Duodenal mucosa (tissue), 2 donors: ENCODE measurements at regions not wholly inside any gene's neighbourhood (a gene's known extent, or its start where the extent isn't known, plus 50 kb on each side); places are given as distances from the start of the nearest gene placed in this dataset.
A peak's percentile ranks its signal among the peaks of the same experiment; 100 is the strongest.

Experiments
- H3K27ac ChIP-seq: one replicate; pipeline ENCODE4 v1.7.0; 2013; ENCODE audit warnings: low read depth, low read length
- H3K27me3 ChIP-seq, 2 donors: one replicate each; pipeline ENCODE4 v1.7.0; 2013; ENCODE audit warnings: low read length in 2 of 2, control low read depth in 1 of 2; ENCODE audit not compliant: insufficient read depth in 2 of 2, control insufficient read depth in 1 of 2
- H3K36me3 ChIP-seq, 2 donors: one replicate each; pipeline ENCODE4 v1.7.0; 2013; ENCODE audit warnings: low read length in 2 of 2, control low read depth in 1 of 2; ENCODE audit not compliant: insufficient read depth in 2 of 2, control insufficient read depth in 1 of 2
- H3K4me1 ChIP-seq, 2 donors: one replicate each; pipeline ENCODE4 v1.7.0; 2013; ENCODE audit warnings: low read length in 2 of 2, control low read depth in 1 of 2; ENCODE audit not compliant: insufficient read depth in 2 of 2, control insufficient read depth in 1 of 2
- H3K4me3 ChIP-seq, 2 donors: one replicate each; pipeline ENCODE4 v1.7.0; 2013; ENCODE audit warnings: low read length in 2 of 2, low read depth in 1 of 2
- H3K9ac ChIP-seq, 2 donors: one replicate each; pipeline ENCODE4 v1.7.0; 2013; ENCODE audit warnings: low read length in 2 of 2, low read depth in 1 of 2
- H3K9me3 ChIP-seq, 2 donors: one replicate each; pipeline ENCODE4 v1.7.0; 2013; ENCODE audit warnings: low read length in 2 of 2, control low read depth in 1 of 2; ENCODE audit not compliant: control insufficient read depth in 1 of 2

DNA sequence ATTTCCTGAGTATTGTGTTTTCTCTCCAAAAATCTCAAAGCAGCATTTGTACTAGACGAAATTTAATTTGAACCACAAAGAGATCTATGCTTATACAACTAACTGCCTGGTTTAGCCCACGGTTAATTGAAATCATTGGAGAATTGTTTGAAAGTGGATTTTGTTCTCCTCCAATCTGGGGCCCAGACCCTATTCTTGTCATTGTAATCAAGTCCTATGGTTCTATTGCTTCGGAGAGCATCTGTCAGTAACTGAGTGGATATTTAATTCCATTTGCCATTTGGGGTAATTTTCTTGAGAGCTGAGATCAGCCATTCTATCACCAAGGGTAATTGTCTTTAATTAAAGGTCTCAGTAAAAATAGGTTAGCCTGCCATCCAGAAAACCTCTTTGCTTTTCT, 117.0 kb upstream of the KCNG1 start:
- Histone ChIP-seq H3K27me3 (no peaks in the 10 kb centered on the region), H3K9me3 (no peaks in the 10 kb centered on the region), H3K4me3 (no peak overlapping the region), H3K36me3 (no peaks in the 10 kb centered on the region), H3K9ac (no peak overlapping the region), H3K27ac (no peak overlapping the region), H3K4me1 (peaks cover 14 to 16% of the 10 kb centered on the region in 2 donors)

DNA sequence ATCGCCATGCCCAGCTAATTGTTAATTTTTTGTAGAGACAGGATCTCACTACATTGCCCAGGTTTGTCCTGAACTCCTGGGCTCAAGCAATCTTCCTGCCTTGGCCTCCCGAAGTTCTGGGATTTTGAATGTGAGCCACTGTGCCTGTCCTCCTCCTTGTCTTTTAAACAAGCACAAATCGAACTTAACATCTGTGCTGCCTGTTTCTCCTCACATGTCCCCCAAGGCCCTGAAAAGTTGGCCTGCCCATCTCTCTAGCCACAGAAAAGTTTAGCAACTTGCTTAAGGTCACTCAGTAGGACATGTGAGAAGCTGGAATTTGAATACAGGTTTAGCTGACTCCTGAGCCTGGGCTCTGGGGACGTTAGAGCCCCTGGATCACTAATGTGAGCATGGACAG, 115.7 kb upstream of the KCNG1 start:
- H3K27me3 ChIP-seq = no peaks in the 10 kb centered on the region
- no peak overlapping the region for H3K9ac ChIP-seq
- no peak overlapping the region for H3K27ac ChIP-seq
- peaks cover 19 to 20% of the 10 kb centered on the region in 2 donors for H3K4me1 ChIP-seq
- no peaks in the 10 kb centered on the region for H3K9me3 ChIP-seq
- H3K4me3 ChIP-seq = no peak overlapping the region
- no peaks in the 10 kb centered on the region for H3K36me3 ChIP-seq

DNA sequence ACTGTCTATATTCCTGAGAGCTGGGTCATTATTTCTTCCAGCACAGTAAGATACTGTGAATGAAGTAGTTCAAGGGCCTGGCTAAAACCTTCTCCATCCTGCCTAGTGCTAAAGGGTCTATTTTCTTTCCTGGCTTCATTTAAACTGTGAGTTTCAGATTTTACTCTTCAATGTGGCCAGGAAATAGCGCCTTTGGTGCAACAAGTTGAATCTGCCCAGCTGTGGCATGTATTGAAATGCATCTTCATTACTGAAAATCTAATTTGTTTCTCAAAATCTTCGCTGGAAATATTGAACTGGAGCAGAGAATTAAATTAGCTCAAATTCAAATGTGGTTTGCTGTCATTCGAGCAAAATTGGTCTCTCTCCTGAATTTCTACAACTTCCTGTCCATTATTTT, 114.6 kb upstream of the KCNG1 start:
- Histone ChIP-seq H3K4me1 (peaks cover 21 to 22% of the 10 kb centered on the region in 2 donors), H3K36me3 (no peaks in the 10 kb centered on the region), H3K4me3 (no peak overlapping the region), H3K27ac (no peak overlapping the region), H3K9me3 (no peaks in the 10 kb centered on the region), H3K9ac (no peak overlapping the region), H3K27me3 (no peaks in the 10 kb centered on the region)

DNA sequence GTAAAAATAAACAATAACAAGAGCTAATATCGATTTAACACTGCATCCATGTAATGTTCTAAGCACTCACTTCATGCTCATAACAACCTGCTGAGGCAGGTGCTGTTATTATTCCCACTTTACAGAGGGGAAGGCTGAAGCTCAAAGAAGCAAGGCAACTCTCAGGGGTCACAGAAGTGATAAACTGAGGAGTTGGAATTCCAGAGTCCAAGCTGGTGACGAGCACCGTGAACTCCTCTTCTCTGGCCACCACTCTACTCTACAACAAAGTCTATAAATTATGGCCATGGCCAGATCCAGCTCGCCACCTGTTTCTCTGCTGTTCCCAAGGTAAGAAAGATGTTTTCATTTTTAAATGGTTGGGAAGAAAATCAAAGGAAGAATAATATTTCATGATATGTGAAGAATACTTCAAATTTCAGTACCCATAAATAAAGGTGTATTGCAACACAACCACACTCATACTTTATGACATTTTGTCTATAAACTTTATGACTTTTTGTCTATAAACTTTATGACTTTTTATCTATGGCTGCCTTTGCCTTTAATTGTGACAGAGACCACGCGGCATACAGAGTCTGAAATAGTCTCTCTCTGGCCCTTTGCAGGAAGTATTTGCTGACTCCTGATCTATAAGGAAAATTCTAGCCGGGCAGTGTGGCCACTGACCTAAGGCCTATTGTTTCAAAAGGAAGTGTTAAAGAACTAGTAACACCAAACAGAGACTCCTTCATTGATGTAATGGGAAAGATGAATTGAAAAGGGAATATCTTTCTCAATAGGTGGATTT, 113.2 kb upstream of the KCNG1 start:
- no peaks in the 10 kb centered on the region for H3K9me3 ChIP-seq
- H3K9ac ChIP-seq = no peak overlapping the region
- H3K27ac ChIP-seq = no peak overlapping the region
- H3K27me3 ChIP-seq = peaks cover 0 to 2% of the 10 kb centered on the region in 2 donors
- H3K4me1 ChIP-seq = peaks cover 23 to 26% of the 10 kb centered on the region in 2 donors
- H3K36me3 ChIP-seq = no peaks in the 10 kb centered on the region
- H3K4me3 ChIP-seq = peak overlapping the region; percentile 11 to 47

DNA sequence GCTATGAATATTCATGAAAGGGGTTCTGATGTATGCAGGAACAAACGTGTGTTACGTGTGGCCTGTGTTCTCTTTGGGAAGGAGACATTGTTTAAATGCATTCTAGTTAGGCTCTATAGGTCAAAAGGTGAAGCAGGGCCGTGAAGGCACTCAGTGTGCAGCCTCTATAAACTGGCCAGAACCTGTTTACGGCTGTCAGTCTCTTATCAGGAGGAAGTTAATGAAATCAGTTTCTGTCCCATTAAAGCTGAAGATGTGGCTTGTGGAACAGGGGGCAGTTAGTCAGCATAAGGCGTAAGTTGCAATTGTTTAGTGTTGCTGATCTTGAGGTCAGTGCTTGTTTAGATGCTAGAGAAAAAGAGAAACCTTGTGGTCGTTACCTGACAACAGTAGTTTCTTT, 111.5 kb upstream of the KCNG1 start:
- H3K27me3 ChIP-seq = peaks cover 0 to 5% of the 10 kb centered on the region in 2 donors
- H3K4me3 ChIP-seq = no peak overlapping the region
- no peak overlapping the region for H3K9ac ChIP-seq
- no peaks in the 10 kb centered on the region for H3K9me3 ChIP-seq
- no peaks in the 10 kb centered on the region for H3K36me3 ChIP-seq
- H3K27ac ChIP-seq = no peak overlapping the region
- H3K4me1 ChIP-seq = peaks cover 23 to 26% of the 10 kb centered on the region in 2 donors

DNA sequence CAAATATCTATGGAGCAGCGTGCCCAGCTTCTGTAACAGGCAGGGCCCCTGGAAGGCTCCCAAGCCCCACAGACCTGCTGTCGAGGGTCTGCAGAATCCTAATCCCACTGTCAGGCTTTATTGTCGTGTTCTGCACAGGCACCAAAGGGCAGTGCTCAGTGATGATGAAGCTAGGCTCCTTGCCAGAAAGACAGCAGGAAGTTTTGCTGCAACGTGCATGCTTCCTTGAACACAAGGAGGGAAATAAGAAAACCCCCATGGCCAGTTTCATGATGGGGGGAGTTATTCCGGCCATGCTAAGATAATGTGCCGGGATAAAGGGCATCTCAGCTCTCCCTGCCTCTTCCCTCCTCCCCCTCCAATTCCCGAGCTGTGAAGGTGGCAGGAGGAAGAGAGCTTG, 109.4 kb upstream of the KCNG1 start:
- H3K36me3 ChIP-seq = no peaks in the 10 kb centered on the region
- no peaks in the 10 kb centered on the region for H3K9me3 ChIP-seq
- peaks cover 27 to 33% of the 10 kb centered on the region in 2 donors for H3K4me1 ChIP-seq
- H3K27ac ChIP-seq = no peak overlapping the region
- no peak overlapping the region for H3K9ac ChIP-seq
- no peak overlapping the region for H3K4me3 ChIP-seq
- H3K27me3 ChIP-seq = peaks cover 0 to 5% of the 10 kb centered on the region in 2 donors

GRCh38 chr20:51131811-51132210, 108.9 kb upstream of the KCNG1 start:
- H3K4me3 ChIP-seq = no peak overlapping the region
- no peaks in the 10 kb centered on the region for H3K9me3 ChIP-seq
- peaks cover 24 to 33% of the 10 kb centered on the region in 2 donors for H3K4me1 ChIP-seq
- no peak overlapping the region for H3K9ac ChIP-seq
- H3K27ac ChIP-seq = no peak overlapping the region
- H3K27me3 ChIP-seq = peaks cover 0 to 5% of the 10 kb centered on the region in 2 donors
- H3K36me3 ChIP-seq = no peaks in the 10 kb centered on the region

- Histone ChIP-seq H3K27me3 (peaks cover 0 to 5% of the 10 kb centered on the region in 2 donors), H3K9ac (no peak overlapping the region), H3K36me3 (no peaks in the 10 kb centered on the region), H3K4me3 (no peak overlapping the region), H3K27ac (no peak overlapping the region), H3K4me1 (peaks cover 16 to 17% of the 10 kb centered on the region in 2 donors), H3K9me3 (no peaks in the 10 kb centered on the region)
Measured at GRCh38 chr20:51129147-51129776, 106.4 kb upstream of the KCNG1 start.

DNA sequence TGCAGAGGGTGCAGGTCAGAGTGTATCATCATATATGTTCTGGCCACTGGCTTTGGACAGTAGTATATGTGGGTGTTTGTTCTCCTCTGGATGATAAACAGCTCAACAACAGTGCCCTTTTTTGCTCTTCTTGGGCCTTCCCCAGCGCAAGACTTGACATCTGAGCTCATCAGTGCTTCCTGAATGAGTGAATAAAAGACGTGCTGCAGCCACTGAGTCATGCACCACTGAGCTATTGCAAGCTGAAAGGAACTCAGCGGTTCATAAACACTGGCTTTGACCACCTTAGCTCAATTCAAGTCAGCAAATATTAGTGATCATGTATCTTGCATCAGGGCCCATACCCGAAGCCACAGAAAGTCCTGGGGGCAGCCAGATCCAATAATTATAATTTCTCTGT, 105.3 kb upstream of the KCNG1 start:
- Histone ChIP-seq H3K27ac (no peak overlapping the region), H3K4me1 (peaks cover 16 to 17% of the 10 kb centered on the region in 2 donors), H3K9ac (no peak overlapping the region), H3K9me3 (no peaks in the 10 kb centered on the region), H3K36me3 (no peaks in the 10 kb centered on the region), H3K4me3 (no peak overlapping the region), H3K27me3 (peaks cover 0 to 5% of the 10 kb centered on the region in 2 donors)

GRCh38 chr20:51127713-51128112, 104.8 kb upstream of the KCNG1 start:
- H3K9me3 ChIP-seq = no peaks in the 10 kb centered on the region
- no peaks in the 10 kb centered on the region for H3K36me3 ChIP-seq
- no peak overlapping the region for H3K4me3 ChIP-seq
- H3K4me1 ChIP-seq = peaks cover 15 to 16% of the 10 kb centered on the region in 2 donors
- no peak overlapping the region for H3K27ac ChIP-seq
- H3K9ac ChIP-seq = no peak overlapping the region
- peaks cover 0 to 5% of the 10 kb centered on the region in 2 donors for H3K27me3 ChIP-seq
